H9 (cell line): ENCODE measurements at regions not wholly inside any gene's neighbourhood (a gene's known extent, or its start where the extent isn't known, plus 50 kb on each side); places are given as distances from the start of the nearest gene placed in this dataset.

Source experiments
- DNase-seq: peaks from one replicate; pipeline ENCODE4 v3.0.0-alpha.2; 2017
- H2AFZ ChIP-seq: one replicate; pipeline ENCODE4 v1.6.1; 2013; ENCODE audit warnings: mild to moderate bottlenecking, low read length, control low read depth, moderate library complexity
- H2AK5ac ChIP-seq: 2 replicates; pipeline ENCODE4 v1.6.1; 2013; ENCODE audit warnings: low read length, control low read depth, mixed read lengths; ENCODE audit not compliant: insufficient read length
- H2BK120ac ChIP-seq: one replicate; pipeline ENCODE4 v1.6.1; 2013; ENCODE audit warnings: low read depth, mild to moderate bottlenecking, low read length, control low read depth, inconsistent platforms; ENCODE audit not compliant: poor library complexity, severe bottlenecking
- H2BK12ac ChIP-seq: 2 replicates; pipeline ENCODE4 v1.6.1; 2013; ENCODE audit warnings: low read length, control low read depth, mixed read lengths, low read depth; ENCODE audit not compliant: insufficient read length
- H2BK15ac ChIP-seq: 2 replicates; pipeline ENCODE4 v1.6.1; 2013; ENCODE audit warnings: low read depth, low read length, control low read depth
- H2BK20ac ChIP-seq: one replicate; pipeline ENCODE4 v1.6.1; 2013; ENCODE audit warnings: low read depth, mild to moderate bottlenecking, low read length, control low read depth, inconsistent platforms; ENCODE audit not compliant: poor library complexity, severe bottlenecking
- H2BK5ac ChIP-seq: 2 replicates; pipeline ENCODE4 v1.6.1; 2013; ENCODE audit warnings: low read length, control low read depth, mixed read lengths; ENCODE audit not compliant: insufficient read length
- H3K14ac ChIP-seq: 2 replicates; pipeline ENCODE4 v1.6.1; 2013; ENCODE audit warnings: low read length, control low read depth; ENCODE audit not compliant: insufficient read depth
- H3K18ac ChIP-seq: 2 replicates; pipeline ENCODE4 v1.6.1; 2013; ENCODE audit warnings: low read depth, mild to moderate bottlenecking, mixed read lengths, low read length, control low read depth; ENCODE audit not compliant: insufficient read length
- H3K23ac ChIP-seq: 2 replicates; pipeline ENCODE4 v1.6.1; 2013; ENCODE audit warnings: low read length, control low read depth, mixed read lengths, low read depth; ENCODE audit not compliant: insufficient read length
- H3K23me2 ChIP-seq: 2 replicates; pipeline ENCODE4 v1.6.1; 2013; ENCODE audit warnings: low read depth, mild to moderate bottlenecking, mixed read lengths, low read length, control low read depth; ENCODE audit not compliant: insufficient read length, poor library complexity, severe bottlenecking
- H3K27ac ChIP-seq: 2 replicates; pipeline ENCODE4 v1.5.1; 2013; ENCODE audit warnings: low read length, control low read depth, mixed read lengths, low read depth; ENCODE audit not compliant: insufficient read length
- H3K27me3 ChIP-seq: 2 replicates; pipeline ENCODE4 v1.6.1; 2013; ENCODE audit warnings: low read length, control low read depth, inconsistent platforms; ENCODE audit not compliant: insufficient read depth
- H3K4ac ChIP-seq: 2 replicates; pipeline ENCODE4 v1.6.1; 2013; ENCODE audit warnings: low read depth, mild to moderate bottlenecking, control low read depth, inconsistent platforms, low read length, moderate library complexity
- H3K4me1 ChIP-seq: 2 replicates; pipeline ENCODE4 v1.6.1; 2013; ENCODE audit warnings: low read length, control low read depth, inconsistent platforms; ENCODE audit not compliant: insufficient read depth
- H3K4me2 ChIP-seq: 2 replicates; pipeline ENCODE4 v1.6.1; 2013; ENCODE audit warnings: low read length, control low read depth, mixed read lengths; ENCODE audit not compliant: insufficient read length, insufficient read depth
- H3K56ac ChIP-seq: 2 replicates; pipeline ENCODE4 v1.6.1; 2013; ENCODE audit warnings: low read depth, mild to moderate bottlenecking, mixed read lengths, low read length, control low read depth; ENCODE audit not compliant: insufficient read length
- H3K79me1 ChIP-seq: 2 replicates; pipeline ENCODE4 v1.6.1; 2013; ENCODE audit warnings: low read depth, mild to moderate bottlenecking, moderate library complexity, low read length, control low read depth, inconsistent platforms; ENCODE audit not compliant: insufficient read depth, poor library complexity, severe bottlenecking
- H3K79me2 ChIP-seq: 2 replicates; pipeline ENCODE4 v1.6.1; 2013; ENCODE audit warnings: low read length, control low read depth, inconsistent platforms; ENCODE audit not compliant: insufficient read depth
- H3K9ac ChIP-seq: 2 replicates; pipeline ENCODE4 v1.6.1; 2013; ENCODE audit warnings: low read length, control low read depth, mixed read lengths; ENCODE audit not compliant: insufficient read length; ENCODE audit errors: extremely low read depth
- H3K9me3 ChIP-seq: one replicate; pipeline ENCODE4 v1.6.1; 2013; ENCODE audit warnings: low read depth, low read length, inconsistent platforms; ENCODE audit not compliant: control insufficient read depth
- H3T11ph ChIP-seq: one replicate; pipeline ENCODE4 v1.6.1; 2013; ENCODE audit warnings: mild to moderate bottlenecking, low read length, control low read depth, inconsistent platforms
- H4K20me1 ChIP-seq: one replicate; pipeline ENCODE4 v1.6.1; 2013; ENCODE audit not compliant: control insufficient read depth, insufficient read length, insufficient read depth
- H4K5ac ChIP-seq: 2 replicates; pipeline ENCODE4 v1.6.1; 2013; ENCODE audit warnings: low read depth, mild to moderate bottlenecking, mixed read lengths, low read length, control low read depth; ENCODE audit not compliant: insufficient read length
- H4K8ac ChIP-seq: replicated peaks from 2 replicates; pipeline ENCODE4 v1.6.1; 2013; ENCODE audit warnings: low read length, control low read depth, mixed read lengths, low read depth; ENCODE audit not compliant: insufficient read length
- H4K91ac ChIP-seq: 2 replicates; pipeline ENCODE4 v1.6.1; 2013; ENCODE audit warnings: low read depth, mild to moderate bottlenecking, moderate library complexity, mixed read lengths, low read length, control low read depth; ENCODE audit not compliant: insufficient read length
- H3K27ac Mint-ChIP-seq, 3 experiments: 2 replicates in 2 of 3; 3 replicates in 1 of 3; pipeline ENCODE4 v1.8.0; 2020 to 2021; ENCODE audit warnings: mixed read lengths in 3 of 3, mild to moderate bottlenecking in 1 of 3, moderate library complexity in 1 of 3
- H3K27me3 Mint-ChIP-seq: 2 replicates; pipeline ENCODE4 v1.8.0; 2021; ENCODE audit warnings: low read depth, mild to moderate bottlenecking, moderate library complexity, mixed read lengths
- H3K36me3 Mint-ChIP-seq, 3 experiments: 2 replicates in 2 of 3; 3 replicates in 1 of 3; pipeline ENCODE4 v1.8.0; 2020 to 2021; ENCODE audit warnings: low read depth in 3 of 3, mixed read lengths in 3 of 3; ENCODE audit not compliant: insufficient read depth in 1 of 3
- H3K4me1 Mint-ChIP-seq, 2 experiments: 2 replicates each; pipeline ENCODE4 v1.8.0; 2020; ENCODE audit warnings: mixed read lengths in 2 of 2
- H3K4me3 Mint-ChIP-seq, 2 experiments: 2 replicates in 1 of 2; 3 replicates in 1 of 2; pipeline ENCODE4 v1.8.0; 2020 to 2021; ENCODE audit warnings: mild to moderate bottlenecking in 2 of 2, mixed read lengths in 2 of 2, moderate library complexity in 1 of 2
- H3K9me3 Mint-ChIP-seq, 2 experiments: 2 replicates in 1 of 2; 3 replicates in 1 of 2; pipeline ENCODE4 v1.8.0; 2020; ENCODE audit warnings: mild to moderate bottlenecking in 2 of 2, mixed read lengths in 2 of 2, moderate library complexity in 1 of 2
- CTCF ChIP-seq: fragments of 200-600 bp; sonication (generic); conservative IDR thresholded peaks from 3 replicates; pipeline ENCODE4 v1.8.0; 2021; ENCODE audit warnings: antibody characterized with exemption, mild to moderate bottlenecking
- WGBS: extraction: QIAGEN DNeasy Blood & Tissue Kit; methylation state at CpG from one replicate; pipeline ENCODE4 v1.1.7; 2013; ENCODE audit warnings: missing lambda C conversion rate, low lambda C conversion rate, mixed read lengths; ENCODE audit not compliant: insufficient read length; ENCODE audit errors: extremely low coverage; 5-methylcytosine and 5-hydroxymethylcytosine counted together

GRCh38 chrX:6311540-6311939, 82.9 kb upstream of the NLGN4X start:
- DNase-seq: no peak
- H3K79me2 ChIP-seq: no peaks in the 10 kb centered on the region
- no peak overlapping the region for H4K5ac ChIP-seq
- H3K9me3 Mint-ChIP-seq: peaks cover 5 to 17% of the 10 kb centered on the region in 2 experiments; a peak in 4 of 5 replicates
- H3K27ac ChIP-seq: no peak overlapping the region
- no peak overlapping the region for H3T11ph ChIP-seq
- H3K27ac Mint-ChIP-seq: no peak overlapping the region; a peak in 1 of 7 replicates
- H2BK12ac ChIP-seq: no peak overlapping the region
- H2AFZ ChIP-seq: no peak overlapping the region
- H3K18ac ChIP-seq: no peak overlapping the region
- H3K56ac ChIP-seq: no peak overlapping the region
- no peak overlapping the region for H3K4me2 ChIP-seq
- H2BK15ac ChIP-seq: no peak overlapping the region
- H2AK5ac ChIP-seq: no peak overlapping the region
- H3K4me3 Mint-ChIP-seq: no peak overlapping the region
- no peak overlapping the region for H4K8ac ChIP-seq
- no peak overlapping the region for H2BK120ac ChIP-seq
- H3K27me3 Mint-ChIP-seq: no peaks in the 10 kb centered on the region
- peaks cover 7% of the 10 kb centered on the region for H3K9me3 ChIP-seq
- no peak overlapping the region for H2BK5ac ChIP-seq
- TF ChIP-seq CTCF: no peak
- no peak overlapping the region for H3K9ac ChIP-seq
- H2BK20ac ChIP-seq: no peak overlapping the region
- no peaks in the 10 kb centered on the region for H3K27me3 ChIP-seq
- WGBS: no CpG with 5 or more reads among the region's 1 CpG
- H3K23me2 ChIP-seq: no peaks in the 10 kb centered on the region
- no peak overlapping the region for H3K23ac ChIP-seq
- no peaks in the 10 kb centered on the region for H4K20me1 ChIP-seq
- peaks cover 12 to 24% (median 19%) of the 10 kb centered on the region in 3 experiments; a peak in 6 of 7 replicates for H3K36me3 Mint-ChIP-seq
- H3K79me1 ChIP-seq: no peaks in the 10 kb centered on the region
- H3K4me1 ChIP-seq: no peaks in the 10 kb centered on the region; the same call in 1 of the 2 replicates
- peaks cover 30 to 34% of the 10 kb centered on the region in 2 experiments for H3K4me1 Mint-ChIP-seq
- H3K14ac ChIP-seq: no peak overlapping the region
- H3K4ac ChIP-seq: no peak overlapping the region
- no peak overlapping the region for H4K91ac ChIP-seq
